ENCODE measurements at regions not wholly inside any gene's neighbourhood (a gene's known extent, or its start where the extent isn't known, plus 50 kb on each side); places are given as distances from the start of the nearest gene placed in this dataset.

DNA sequence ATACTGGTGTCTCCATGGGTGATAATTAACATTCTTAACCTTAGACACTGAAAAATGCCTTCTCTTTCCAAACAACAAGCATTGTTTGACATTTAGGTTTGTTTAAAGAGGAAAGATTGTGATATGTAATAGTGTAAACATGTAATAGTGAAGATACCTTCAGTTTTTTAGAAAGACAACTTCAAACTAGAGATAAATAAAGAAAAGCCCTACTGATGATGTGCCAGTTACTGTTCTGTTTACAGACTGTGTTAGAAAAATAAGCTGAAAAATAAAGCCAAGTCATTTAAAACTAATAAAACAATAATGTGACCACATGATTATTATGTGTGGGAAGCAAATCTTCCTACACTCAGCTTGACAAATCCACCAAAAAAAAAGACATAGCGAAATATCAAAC lies 2035.3 kb upstream of the TENM3 start:
- no peak for DNase-seq

DNA sequence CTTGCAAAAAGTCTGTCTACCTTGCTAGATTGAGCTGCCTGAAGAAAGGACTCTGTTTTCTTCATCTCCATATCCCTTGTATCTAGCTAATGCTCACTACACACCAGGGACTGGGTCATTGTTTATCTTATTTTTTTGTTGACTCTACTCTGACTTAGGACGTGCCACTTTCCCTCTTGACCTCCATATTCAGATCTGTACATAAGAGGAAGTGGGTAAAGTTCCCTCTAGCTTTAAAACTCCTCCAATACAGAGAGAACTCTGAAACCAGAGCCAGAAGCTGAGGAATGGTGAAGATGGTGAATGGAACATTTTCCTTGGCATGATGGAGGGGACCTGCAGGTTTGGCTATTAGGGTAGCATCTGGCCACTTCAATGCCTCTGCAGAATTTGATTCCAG lies 2026.1 kb upstream of the TENM3 start:
- no peak for DNase-seq

DNA sequence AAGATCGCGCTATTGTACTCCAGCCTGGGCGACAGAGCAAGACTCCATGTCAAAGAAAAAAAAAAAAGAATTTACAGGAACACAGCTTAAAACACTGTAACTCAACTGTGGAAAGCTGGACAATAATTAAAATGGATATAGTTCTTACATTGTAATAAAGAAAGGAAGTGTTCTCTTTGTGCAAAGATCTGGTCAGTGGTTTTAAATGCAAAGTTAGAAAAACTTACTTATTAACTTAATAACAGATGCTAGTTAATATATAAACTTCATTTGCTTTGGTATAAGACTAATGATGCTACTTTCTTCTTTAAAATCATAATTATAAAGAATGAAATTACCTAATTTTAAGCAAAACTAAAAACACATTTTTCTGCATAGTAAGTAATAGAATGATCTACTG lies 2024.1 kb upstream of the TENM3 start:
- DNase-seq: no peak

DNA sequence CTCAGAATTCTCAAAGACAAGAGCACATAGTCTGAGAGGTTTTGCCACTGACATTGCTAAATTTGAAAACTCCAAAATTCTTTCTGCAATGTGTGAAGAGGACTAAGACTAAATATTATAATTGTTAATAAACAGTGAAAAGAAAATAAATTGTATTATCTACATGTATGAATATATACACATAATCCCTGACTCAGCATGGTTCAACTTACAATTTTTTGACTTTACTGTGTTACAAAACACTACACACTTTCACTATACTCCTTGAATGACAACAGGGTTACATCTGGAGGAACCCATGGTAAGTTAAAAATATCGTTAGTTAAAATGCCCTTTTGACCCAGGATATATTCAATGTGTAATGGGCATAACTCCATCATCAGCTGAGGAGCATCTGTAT lies 2017.2 kb upstream of the TENM3 start:
- no peak for DNase-seq

DNA sequence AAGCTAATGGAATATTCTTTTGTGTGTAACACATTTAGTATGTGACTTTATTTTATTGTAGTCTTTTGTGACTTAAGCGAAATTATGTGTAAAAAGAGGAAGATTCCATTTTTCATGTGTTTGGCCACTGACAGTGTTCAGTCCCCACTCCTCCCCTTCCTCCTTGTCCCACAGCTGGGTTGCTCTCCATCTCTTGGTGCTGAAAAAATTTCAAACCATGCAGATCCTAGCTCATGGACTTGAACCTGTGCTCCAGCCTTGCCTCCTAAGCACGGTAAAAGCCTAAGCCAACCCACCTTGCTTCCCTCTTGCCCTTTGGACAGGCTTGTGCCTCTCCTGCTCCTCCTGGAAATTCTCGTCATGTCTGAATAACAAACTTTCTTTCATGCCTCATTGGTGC lies 2008.5 kb upstream of the TENM3 start:
- DNase-seq: no peak

DNA sequence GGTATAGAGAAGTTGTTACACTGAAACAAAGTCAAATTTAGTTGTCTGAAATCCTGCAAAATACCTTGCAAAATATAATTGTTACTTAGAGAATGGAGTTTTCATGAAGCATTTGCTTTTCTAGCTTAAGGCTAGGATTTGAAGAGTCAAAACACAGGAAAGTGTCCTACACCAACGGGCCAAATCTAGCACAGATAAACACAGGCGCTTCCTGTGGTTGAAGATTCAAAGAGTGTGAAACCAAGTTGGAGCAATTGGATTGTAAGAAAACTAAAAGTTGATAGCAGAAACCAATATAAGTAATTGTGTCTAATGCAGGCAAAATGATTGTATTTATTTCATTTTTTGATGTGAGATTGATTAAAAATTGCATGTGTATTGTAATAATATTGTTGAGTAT lies 2002.5 kb upstream of the TENM3 start:
- no peak for DNase-seq

DNA sequence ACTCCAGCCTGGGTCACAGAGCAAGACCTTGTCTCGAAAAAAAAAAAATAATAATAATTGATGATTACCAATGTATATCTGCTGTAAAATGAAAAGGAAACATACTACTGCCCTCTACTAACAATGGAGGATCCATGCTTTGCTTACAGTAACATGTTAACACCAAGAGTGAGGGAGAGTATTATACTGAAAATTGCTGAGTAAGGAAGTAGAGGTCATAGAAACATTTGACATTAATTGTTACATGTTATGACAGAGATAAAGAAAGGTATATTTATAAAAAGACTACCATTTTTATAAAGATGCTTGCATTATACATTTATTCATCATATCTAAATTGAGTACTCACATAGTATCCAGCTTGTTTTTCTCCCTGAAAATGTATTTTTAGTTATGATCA lies 1989.8 kb upstream of the TENM3 start:
- DNase-seq: no peak

DNA sequence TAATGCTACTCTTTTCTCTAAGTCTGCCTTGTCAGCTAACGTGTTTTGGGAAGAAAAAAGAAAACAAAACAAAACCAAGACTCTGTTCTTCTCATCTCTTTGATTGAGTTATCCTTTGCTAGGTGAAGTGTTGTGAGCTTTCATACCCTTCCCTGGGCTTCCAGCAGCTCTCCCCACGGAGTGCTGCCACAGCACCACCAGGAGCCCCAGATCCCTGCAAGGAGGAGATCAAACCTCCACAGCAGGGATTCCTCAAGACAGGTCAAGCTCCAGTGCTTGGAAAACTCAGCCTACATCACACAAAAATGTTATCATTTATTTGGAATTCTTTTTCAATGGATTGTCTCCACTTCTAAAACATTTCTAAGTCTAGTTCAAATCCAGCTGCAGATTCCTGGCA lies 1981.9 kb upstream of the TENM3 start:
- DNase-seq: no peak

DNA sequence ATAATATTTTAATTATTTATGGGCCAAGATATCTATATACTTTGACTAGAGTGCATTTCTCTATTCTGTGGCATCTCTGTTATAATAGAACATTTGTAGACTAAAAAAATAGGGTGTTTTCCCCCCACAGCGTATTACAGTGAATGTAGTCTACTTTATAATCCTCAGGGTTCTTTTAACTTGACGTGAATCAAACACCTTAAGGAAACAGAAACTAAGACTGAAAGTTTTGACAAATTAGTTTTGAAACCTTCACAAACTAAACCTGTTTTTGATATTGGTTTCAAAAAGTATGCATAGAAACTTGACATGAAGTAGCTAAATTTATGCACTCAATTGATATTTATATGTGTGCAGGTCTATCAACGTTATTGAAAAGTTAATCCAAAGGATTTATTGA lies 1963.1 kb upstream of the TENM3 start:
- DNase-seq: no peak

DNA sequence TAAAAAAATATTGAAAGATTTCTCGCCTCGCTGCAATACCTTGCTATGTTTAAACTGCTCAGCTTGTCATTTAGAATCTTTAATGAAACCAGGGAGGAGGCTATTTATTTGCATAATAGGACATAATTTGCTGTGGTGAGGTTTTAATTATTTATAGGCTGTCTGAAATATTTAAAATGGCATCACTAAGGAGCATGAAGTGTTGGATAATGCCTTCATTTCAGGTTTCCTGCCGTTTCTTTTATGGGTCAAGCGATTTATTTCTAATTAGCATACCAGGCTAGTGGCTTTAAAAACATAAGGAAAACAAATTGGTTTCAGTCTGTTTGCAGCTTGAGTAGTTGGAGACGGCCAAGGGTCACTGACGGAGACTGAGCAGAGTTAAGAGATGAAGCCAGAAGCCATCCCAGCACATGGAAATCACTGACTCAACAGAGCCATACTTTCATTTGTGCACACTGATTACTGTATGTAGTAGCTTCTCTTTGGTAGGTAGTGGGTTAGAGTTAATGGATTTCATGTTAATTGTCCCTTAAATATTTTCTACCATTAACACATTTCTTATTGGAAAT lies 1962.4 kb upstream of the TENM3 start:
- DNase-seq: no peak

DNA sequence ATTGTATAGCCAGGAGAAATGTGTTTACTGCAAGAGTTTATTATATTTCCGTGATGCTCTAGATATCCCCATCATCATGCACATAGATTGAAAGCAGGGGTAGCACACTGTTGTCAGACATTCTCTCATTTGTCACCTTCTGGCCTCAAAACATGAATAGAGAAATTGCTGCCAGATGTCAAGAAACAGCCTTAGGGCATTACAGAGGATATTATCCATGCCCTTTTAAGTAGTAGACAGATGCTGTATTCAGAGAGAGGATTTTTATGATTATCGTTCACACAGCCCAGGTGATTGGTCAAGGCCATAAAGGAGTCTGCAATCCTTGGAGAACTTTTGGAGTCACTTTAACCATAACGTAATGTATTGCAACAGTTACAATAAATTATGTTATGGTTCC lies 1961.5 kb upstream of the TENM3 start:
- DNase-seq: no peak

DNA sequence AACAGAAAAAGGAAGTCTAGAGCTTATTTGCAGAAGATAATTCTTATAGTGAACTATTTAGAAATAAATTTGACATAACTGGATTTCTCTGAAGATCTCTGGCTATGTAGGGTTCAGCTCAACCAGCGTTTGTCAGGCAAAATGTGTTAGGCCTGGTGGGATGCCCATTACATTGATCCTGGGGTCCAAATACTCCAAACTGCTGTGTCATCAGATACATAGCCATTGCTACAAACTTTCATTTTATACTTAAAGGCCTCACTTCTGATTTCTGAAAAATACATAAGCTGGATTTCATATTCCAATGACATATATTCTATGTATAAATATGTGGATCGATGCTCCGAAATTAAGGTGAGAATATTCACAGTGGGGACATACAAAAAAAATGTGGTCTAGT lies 1958.9 kb upstream of the TENM3 start:
- DNase-seq: no peak

DNA sequence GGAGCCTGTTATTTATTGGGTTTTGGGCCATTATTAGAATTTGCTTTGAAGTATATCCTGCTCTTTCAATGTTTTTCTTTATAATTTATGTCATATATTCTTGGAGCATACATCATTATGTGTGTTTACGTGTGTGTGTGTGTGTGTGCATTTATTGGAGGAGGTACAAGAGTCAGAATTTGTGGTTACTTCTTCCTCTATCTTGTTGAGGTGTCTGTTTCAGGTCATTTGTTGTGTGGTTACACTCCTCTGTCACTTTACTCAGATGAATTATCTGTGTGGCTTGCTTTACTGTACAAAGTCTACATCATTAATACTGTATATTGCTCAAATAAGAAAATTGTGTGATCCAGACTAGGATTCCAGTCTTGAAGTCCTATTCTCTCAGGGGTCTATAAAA lies 1957.4 kb upstream of the TENM3 start:
- DNase-seq: no peak

DNA sequence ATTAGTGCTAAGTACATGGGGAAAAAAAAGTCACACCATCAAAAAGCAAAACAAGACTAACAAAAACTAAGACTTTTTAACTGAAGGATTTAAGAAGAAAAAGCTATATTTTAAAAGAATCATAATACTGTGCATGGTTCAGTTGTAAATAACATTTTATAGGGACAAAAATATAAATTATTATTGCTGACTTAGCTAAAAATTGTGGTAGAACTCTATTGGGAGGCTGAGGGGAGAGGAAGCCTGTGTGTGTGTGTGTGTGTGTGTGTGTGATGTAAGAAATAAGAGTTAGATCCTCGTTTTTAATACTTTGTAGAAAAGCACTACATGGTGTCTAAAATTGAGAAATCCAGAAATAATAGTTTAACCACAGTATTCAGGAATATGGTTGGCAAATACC lies 1950.9 kb upstream of the TENM3 start:
- no peak for DNase-seq

DNA sequence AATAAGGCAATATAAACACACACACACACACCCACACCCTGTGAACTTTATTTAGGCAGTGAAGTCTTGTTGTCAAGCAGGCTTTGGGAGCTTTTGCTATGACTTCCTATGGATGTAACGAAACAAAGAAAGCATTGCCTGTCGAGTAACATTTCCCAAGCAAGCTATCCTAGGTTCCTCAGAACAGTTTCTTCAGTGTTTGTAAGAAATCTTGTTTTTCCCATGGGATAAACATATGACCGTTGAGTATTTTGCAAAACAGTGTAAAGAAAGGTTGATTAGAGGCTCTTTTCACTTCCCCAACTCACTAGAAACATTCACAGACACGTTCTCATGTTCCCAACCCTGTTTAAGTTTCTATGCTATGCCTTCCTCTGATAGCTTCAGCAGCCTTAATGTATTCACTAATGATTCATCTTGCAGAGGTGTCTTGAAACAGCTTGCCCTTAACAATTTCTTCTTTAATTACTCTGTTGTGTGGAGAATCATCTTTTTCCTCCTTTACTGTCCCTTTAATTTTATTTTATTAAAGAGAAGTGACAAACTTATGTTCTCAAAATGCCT lies 1947.1 kb upstream of the TENM3 start:
- no peak for DNase-seq

DNA sequence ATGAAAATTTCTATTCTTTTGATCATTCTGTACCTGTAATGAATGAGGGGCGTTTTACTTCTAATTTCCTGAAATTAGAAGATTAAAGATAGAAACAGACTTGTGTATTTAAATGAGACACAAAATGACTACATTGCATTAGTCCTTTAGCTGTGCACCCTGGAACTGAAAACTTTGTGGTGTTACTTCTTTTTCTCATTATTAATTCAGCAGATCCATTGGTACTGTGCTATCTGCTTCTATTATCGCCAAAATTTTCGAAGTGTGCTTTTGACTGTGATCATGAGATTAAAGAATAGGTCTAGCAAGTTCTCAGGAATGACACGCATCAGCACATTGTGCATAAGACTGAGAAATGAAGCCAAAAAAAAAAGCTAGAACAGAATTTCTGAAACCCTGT lies 1938.9 kb upstream of the TENM3 start:
- no peak for DNase-seq

DNA sequence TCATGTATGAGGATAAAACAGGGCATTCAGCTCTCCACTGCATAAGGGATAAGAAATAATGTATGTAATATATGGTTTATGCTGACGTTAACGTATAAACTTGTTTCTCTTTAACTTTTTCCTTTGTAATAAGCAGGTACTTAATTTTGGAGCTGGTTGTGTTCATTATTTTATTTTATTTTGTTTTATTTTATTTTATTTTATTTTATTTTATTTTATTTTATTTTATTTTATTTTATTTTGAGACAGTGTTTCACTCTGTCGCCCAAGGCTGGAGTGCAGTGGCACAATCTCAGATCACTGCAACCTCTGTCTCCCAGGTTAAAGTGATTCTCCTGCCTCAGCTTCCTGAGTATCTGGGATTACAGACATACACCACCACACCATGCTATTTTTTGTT lies 1932.6 kb upstream of the TENM3 start:
- no peak for DNase-seq

DNA sequence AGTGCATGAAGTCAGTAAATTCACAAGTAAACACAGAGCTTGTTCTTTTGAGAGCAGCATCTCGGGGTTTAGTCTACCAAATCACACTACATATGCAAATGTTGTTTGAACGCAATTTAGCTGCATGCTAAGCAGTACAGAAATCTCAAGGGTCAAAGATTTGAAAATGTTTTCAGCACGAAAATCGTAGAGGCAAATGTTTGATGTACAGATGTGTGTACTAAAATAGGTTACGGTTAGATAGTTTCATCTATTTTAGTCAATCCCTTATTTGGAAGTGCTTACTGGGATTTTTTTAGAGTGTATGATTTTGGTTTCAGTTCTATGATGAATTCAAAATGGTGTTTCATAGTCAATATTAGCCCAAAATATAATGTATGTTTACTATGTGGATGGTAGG lies 1928.2 kb upstream of the TENM3 start:
- no peak for DNase-seq

DNA sequence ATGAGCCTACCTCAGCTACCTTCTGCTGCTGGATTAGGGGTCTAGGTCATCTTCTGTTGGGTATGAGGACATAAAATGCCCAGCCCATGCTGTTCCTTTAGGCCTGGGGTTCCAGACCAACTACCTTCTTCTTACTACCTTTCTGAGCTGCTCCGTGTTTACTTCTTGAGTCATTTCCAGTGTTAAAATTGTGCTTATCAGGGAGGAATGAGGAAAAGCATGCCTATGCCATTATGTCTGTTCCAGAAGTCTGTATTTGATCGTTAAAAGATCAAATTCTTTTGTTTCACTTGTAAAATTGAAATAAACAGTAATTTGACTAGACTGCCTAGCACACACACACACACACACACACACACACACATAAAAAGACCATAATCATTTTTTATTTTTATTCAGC lies 1912.7 kb upstream of the TENM3 start:
- no peak for DNase-seq

DNA sequence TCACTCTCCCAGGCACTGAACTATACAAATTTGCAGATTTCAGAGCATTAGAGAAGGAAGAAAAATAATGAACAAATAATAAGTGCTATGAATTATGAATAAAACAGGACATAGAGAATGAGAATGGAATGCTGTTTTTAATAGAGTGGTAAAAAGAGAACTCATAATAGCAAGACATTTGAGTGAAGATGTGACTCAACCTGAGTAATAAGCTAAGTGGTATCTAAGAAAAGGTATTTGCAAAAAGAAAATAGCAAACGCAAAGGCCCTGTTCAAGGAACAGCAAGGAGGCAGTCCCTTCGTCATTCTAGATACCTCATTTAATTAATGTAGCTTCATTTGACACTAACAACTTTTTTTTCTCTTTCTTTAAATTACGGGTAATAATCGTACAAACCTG lies 1910.0 kb upstream of the TENM3 start:
- no peak for DNase-seq

DNA sequence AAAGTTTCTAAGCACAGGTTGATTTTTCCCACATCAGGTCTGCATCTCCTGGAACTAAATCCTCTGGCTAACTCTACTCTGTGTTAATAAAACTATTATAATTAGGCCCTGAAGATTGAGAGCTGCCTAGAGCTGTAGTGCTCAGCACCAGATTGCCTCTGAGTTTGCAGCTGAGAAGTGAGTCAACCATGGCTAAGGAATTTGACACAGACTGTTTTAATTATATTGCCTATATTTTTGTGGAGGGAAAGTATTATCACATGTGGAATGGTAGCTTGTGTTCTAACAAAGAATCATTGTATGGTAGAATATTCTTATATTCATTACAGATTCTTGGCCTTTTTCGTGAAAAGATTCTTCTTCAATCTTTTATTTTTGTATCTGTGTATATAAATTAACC lies 1907.6 kb upstream of the TENM3 start:
- no peak for DNase-seq

DNA sequence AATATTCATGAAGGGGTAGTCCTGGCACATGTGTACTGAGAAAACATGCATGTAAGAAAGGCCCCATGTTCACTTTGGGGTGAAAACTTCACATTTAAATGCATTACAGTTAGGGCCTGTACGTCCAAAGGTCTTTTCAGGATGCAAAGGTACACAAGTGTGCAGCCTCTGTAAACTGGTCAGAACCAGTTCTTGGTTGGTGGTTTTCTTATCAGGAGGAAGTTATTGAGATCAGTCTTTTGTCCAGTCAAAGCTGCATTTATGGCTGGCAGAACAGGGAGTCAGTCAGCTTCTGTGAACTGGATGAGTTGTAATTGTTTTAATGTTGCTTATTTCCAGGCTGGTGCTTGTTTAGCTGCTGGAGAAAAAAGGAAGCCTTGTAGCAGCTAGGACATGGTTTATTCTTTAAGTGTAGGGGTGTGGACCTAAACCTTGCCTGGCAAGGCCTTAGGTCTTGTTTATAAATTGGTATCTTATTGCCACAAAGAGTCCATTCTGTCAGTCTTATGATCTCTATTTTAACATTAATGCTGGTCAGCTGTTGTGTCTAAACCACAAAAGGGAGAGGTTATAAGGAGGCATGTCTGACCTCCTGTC lies 1906.6 kb upstream of the TENM3 start:
- DNase-seq: no peak

DNA sequence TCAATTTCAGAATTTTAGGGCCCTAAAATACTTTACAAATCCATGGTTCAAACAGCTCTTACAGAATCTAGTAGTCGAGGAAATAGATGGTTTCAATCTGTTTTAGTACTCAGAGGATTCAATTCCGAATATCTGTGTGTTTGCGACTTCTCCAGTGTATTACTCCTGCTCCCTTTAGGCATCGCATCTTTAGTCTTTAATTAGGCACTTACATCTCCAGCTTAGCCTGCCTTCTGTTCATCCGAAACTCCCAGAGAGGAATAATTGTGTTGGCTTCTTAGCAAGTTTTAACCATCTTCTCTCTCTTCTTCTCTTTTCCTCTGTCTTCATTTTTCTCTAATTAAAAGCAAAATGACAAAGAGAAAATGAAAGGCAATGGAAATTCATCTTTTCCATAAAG lies 1901.3 kb upstream of the TENM3 start:
- no peak for DNase-seq

DNA sequence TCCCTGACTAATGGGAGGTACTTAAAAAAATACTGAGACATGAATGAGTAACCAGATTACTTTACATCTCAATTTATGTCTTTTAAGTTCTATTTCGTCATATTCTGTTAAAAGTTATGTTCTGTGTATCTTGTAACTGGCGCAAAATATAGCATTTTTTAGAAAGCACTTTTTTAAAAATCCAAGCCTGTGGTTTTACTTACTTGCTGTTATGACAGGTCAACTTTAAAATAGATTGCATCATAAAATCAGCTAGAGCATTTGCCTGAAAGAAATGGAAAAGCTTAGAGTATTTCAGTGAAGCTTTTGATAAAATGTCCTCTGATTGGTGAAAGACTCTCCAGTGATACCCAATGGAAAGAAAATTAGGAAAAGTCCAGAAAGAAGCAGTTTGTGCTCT lies 1892.3 kb upstream of the TENM3 start:
- no peak for DNase-seq

DNA sequence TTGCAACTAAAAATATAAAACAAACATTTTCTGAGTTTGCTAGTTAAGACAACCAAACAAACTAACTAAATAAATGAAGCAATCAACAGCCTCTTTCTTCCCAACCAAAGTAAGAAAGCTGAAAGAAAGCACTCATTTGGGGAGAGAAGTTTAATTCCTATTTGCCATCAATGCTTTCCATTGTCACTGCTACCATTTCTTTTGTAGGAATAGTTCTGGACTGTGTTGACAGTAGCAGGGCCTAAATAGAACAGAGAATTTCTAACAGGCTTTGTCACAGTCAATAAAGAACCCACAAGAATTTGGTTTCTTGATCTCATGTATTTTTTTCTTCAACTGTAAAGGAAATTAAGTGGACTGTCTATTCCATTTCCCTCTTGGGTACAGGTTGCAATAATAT lies 1886.4 kb upstream of the TENM3 start:
- DNase-seq: no peak

Data from stimulated activated CD8-positive, alpha-beta memory T cell treated with anti-CD3 and anti-CD28 coated beads, Interleukin-4, amount 100 ng/mL, for 48 hours (primary cell).